DMS114 treated with DMSO at 0.1 percent for 48 hours (cell line): ENCODE measurements at regions not wholly inside any gene's neighbourhood (a gene's known extent, or its start where the extent isn't known, plus 50 kb on each side); places are given as distances from the start of the nearest gene placed in this dataset.

Experiments
- DNase-seq: peaks from one replicate; lab custom pipeline; 2025; ENCODE audit not compliant: unreplicated experiment; lab: John Stamatoyannopoulos, UW

DNA sequence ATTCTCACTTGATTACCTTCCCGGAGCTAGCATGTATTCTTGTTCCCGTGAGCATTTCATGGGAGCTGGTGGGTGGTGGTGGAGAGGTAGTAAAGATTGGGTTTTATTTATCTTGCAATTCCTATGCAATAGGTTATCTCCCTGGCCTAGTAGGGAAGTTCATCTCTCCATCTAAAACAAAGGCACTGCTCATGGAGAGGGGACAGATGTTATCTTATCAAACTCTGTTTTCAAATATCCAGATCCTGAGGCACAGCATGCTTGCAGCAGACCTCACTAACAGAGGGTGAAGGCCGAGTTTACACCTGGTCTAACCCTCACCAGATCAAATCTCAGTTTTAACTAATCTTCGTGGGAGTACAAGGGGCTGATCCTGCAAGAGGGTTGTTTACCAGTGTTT, 98.9 kb downstream of the CYRIA start:
- no peak for DNase-seq

DNA sequence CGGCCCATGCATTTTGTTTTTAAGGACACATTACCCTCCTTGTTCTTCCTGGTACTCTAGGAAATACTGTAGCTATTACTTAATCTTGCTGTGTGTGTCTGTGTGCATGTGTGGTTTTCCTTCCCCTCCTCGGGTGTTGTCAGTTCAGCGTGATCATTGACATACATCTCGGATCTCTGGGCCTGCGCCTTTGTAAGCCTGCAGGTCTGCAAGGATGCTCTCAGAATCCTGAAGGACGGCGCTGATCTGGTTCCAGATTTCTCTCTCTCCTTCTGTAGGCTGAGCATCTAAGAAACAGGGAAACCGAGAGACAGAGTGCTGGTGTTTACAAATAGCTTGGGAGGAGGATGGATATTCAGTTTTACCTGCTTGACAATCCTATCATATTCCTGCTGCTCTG, 100.2 kb downstream of the CYRIA start:
- DNase-seq, result no peak

DNA sequence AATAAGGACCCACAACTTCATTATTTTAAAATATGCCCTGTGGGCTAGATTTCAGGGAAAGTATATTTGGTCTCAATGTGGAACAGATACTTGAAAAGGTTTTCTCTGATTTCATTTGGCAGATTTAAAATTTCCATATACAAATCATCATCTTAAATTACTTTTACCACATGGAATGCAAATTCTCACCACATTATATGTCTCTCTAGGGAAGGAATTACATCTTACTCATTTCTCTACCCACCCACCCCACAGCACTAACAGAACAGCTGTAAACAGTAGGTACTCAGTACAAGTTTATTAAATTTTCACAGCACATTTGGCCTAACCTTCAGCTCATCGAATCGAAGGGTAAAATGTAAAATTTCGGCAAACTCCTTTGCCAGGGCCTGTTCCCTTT, 104.0 kb downstream of the CYRIA start:
- no peak for DNase-seq

DNA sequence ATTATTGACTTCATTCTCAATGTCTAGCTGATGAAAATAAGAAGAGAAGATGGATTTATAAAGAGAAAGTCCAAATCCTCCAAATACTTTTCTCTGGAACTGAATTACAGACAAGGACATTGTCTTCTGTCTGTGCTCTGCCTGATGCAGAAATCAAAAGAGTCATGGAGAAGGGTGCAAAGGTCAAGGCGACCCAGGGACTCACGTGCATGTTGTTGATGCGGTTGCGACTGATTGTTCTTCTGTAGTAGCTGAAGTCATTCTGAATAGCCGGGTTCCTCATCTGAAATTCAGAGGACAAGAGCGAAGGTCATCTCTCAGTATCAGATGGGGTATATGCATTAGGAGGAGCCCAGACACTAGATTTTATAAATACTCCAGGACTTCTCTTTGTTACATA, 104.4 kb downstream of the CYRIA start:
- no peak for DNase-seq

DNA sequence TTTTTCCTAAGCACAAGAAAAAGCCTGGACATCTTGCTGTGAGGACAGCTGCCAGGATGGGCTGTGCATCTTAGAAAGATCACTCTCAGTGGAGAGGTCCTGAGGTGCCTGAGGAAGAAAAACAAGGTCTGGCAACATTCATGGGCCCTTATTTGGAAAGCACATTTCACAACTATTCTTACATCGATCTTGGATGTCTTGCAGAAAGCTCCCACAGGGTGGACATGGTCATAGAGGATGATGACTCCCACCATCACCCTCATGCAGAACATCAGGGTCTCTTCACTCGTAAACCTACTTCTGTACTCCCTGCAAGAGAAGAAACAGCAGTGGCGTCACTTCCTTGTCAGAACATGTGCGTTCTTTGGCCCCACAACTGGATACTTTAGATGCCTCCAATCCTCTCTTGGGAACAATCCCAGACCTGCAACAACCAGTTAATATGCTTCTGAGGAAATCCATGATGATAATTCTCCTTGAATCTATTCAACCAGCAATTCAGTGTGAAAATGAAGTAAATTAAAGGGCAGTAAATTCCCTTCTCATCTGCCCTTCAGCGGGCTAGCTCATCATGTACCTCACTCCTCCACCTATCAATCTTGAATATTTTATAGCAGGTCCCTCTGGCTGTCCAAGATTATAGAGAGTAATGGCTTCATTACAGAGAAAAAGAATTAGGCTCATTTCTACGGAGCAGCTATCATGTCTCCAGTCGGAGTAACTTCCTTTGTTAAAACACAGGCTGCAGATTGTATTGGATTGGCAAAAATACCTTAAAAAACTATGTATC, 106.2 kb downstream of the CYRIA start:
- DNase-seq, result no peak

DNA sequence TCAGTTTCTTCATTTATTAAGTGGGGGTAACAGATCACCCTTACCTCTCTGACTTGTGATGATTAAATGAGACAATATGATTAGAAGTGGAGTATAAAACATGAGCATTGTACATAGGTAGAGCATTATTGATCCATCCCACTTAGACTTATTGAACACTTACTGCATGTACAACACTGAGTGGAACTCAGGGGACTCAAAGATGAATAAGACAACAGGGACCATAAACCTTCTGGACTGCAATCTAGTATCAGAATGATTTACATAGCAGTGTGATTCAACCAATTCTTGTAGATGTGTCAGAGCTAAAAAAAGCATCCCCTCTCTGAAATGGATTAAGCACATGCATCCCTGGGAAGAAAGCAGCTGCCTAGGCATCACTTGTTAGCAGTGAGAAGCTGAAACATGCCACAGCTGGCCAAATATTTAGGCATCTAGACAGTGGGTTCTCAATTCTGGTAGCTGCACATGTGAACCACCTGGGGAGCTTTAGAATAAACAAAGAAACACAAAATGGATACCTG, 111.5 kb downstream of the CYRIA start:
- DNase-seq, result no peak

DNA sequence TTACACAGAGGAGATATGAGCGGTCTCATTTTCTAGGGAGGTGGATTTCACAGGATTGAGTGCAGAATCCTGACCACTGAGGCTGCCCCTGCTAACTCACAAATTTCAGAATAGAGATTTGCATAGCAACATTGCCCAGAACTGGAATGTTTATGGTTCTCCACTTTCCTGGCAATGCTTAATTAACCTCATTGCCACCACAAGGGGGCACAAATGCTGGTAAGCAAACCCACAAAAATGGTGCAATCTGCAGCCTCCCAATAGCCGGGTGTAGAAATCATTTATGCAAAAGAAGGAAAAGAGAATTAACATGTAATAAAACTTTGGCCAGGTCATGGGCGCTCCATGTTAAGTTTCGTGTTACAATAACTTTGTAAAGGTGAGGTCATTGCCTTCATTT, 112.4 kb downstream of the CYRIA start:
- no peak for DNase-seq

DNA sequence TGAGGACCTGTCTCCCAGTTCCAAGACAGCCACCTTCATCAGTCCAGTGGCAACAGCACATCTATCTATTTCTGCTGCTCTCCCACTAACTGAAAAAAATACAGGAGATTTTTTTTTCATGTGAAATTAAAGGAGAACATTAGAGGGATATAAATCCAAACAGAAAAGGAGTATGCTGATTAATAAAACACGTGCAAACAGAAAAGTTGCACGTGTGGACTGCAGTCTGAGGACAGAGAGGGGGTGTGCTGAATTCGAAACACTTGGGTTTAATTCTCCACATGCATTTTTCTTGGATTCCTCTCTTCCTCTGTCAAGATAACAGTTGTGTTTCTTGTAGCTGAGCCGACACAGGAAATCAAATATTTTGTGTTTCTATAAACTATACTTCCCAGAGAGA, 113.4 kb downstream of the CYRIA start:
- no peak for DNase-seq

DNA sequence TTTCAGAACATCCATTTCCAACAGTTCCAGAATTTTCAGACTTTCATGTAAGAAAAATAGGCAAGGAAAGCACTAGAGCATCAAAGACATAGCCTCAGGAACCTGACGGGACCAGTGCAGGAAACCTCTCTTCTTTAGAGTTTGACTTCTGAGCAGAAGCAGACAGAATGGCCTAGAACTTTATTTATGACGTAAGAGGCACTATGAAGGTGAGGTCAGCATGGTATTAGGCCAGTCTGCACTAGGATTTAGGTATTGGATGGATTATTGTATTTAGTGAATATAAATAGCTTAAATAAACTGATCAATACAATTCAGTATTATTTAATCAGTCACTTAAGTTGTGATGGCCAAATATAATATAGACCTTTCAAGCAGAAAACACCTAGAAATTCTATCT, 117.6 kb downstream of the CYRIA start:
- no peak for DNase-seq

DNA sequence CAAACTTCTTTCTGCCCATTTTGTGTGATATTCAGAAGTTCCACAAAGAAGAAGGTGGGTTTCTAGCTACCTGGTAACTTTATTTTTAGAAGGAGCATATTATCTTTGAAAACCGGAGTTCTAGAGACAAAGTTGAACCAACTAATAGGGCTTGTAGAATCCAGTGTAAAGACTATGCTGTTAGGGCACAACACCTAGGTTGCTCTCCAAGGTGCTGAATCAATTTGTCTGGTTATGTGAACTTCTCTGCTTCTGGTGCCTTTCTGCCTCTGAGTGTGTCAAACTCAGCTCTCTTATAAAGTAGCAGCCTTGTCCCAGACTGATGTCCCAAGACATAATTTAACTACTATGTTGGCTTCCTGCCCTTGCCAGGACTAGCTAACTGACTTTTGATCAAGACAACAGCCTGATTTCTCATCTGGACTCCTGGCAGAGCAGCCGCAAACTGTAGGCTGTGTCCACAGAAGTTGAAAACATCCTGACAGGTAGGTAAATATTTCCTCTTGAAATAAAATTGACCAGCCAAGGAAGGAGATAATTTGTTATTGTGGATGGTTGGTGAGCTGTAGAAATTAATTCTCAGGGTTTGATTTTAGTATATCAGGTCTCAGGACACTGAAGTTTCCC, 119.4 kb downstream of the CYRIA start:
- DNase-seq, result no peak

DNA sequence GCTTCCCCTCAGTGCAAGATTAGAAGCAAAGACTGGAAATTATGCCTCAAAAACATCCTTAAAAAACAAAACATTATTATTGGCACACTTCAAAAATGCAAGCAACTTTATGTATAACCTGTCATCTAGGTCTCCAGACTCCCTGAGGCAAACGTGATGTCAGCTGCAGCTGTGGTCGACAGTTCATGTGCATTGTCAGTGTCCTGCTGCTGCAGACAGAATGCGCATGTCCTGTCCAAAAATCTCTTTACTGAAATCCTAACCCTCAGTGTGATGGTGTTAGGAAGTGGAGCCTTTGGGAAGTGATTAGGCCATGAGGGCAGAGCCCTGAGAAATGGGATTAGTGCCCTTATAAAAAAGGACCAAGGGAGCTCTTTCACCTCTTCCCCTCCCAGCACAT, 126.9 kb downstream of the CYRIA start:
- DNase-seq, result no peak

DNA sequence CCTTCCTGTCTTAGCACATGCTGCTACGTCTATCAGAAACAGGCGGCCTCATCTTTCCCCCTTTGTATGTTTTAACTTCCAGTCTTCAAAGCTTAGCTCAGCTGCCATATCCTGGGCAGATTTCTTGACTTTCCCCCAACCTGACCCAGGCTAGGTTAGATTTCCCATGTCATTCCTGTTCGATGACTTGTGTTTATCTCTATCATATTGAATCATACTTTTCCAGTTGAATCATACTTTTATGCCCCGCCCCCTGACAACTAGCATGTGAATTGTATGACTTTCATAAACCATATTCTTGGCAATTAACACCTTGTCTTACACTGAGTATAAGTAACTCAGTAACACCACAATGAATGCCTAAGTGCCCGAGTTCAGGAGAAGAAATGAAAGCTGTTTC, 128.3 kb downstream of the CYRIA start:
- DNase-seq, result no peak

DNA sequence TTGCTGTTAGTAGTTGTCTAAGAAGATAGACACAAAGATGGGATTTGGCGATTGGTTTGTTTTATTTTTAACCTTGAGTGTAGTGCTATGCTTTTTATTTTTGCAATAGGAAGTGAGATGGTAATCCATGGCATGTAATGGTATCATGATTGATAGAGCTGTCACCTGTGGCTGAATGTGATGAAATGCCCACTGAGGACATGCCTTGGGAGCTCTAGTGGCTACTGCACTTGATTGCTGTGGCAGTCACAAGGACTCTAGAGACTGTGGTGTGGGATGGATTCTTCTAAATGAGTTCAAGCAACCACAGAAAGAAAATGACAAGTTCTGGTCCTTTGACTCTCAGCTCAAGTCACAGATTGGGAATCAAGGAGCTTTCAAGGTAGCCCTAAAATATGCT, 139.4 kb downstream of the CYRIA start:
- DNase-seq, result no peak

DNA sequence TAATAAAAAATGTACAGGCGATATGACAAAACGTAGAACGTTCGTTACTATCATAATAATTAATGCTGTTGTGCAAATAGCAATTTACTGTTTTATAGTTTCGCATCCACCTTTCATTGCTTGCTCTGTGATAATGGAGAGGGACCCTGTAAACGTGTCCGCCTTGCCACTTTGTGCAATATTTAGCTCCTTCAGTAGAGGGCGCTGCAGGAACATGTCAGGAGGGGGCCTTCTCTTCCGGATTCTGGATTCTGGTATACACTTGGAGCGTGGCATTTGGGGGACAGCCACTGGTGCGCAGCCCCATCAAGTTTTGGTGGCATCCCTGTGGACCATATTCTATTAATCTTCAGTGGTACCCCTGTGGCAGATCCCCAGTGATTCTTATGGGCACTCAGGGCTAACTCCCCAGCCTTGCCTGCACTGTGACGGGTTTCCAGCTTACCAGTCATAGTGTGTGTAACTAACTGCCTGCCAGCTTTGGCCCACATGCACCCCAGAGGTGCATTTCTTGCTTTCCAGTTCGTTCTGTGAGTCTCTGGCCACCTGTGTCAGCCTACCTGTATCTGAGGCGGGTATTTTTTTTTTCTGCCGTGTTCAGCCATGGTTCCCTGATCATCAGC, 140.3 kb downstream of the CYRIA start:
- no peak for DNase-seq

DNA sequence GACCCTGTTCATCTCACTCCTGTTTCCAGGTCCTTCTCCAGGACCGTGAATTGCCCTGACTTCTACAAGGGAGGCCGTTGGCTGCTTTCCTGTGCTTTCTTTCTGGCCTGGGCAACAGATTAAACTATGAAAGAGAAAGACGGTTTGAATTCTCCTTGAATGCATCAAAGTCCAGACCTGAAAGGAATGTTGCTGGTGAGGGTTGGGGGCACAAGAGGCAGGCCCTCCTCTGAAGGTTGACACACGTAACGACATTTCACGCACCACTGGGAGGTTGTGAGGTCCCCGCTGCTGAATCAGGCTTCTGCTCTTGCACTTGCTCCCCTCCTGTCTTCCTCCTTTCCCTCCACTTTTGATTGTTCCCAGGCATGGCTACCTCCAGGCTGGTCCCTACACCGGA, 141.9 kb downstream of the CYRIA start:
- no peak for DNase-seq

DNA sequence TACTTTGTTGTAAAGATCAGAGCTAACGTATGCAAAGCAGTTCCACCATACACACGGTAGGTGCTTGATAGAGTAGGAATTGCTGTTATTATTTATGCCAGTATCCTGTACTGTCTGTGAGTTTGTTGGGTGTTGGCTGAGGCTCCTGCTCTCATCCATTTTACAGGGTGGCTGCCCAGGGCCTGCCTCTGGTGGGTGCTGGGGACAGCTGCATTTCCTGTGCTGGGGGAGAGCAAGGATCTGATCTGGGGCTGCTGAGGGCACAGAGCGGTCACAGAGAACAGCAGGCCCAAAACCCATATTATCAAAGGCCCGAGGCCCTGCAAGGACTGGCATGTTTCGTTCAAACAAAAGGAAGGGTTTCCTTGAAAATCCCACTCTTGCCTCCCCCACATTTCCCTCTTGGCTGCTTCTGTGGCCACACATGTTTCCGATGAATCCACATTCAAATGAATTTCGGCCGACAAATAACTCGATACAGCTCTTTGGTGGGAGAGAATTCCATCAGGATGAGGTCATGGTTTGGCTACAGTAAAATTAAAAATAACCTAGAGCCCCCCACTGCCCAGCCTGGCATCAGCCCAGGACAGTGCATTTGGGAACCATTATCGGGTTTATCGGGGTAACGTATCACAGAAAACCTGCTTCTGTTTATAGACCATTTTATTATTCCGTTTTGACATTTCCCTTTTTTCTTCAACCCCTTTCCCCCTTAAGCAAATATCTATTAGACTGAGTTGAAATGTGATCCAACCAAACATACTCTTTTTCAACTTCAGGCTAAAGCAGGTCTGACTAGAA, 143.4 kb downstream of the CYRIA start:
- DNase-seq, result no peak

DNA sequence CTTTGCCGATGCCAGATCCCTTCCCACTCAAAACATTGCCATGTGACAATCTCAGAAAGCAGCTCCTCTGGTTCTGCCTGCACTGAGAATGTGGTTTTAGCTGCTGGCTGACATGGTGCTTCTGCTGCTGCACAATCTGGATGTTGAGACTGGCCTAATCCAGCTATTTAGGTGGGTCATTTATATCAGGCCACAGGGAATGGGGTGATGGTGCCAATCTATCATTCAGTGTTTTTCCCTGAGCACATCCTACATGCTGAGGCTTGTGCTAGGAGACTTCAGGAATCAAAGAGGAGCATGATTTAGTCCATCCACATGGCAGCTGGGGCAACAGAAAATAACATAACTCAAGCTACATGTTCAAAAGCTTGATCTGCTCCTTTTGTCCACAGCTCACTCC, 144.7 kb downstream of the CYRIA start:
- no peak for DNase-seq

DNA sequence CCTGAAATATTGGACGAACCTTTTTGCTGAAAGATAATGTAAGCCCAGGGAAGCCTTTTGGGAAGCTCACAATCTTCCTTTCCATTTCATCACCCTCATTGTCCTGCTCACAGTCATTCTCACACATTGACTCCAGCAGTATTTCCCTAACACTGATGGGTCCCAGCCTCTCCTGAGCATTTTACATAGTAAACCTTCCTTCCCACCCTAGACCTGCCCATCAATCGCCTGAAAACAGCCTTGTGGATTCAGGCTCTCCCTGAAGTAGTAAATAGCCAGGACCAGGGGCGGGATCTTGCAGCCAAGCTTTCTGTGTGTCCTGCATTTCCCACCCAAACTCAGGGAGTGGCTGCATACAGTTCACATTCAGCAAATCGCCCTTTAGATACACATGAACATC, 149.9 kb downstream of the CYRIA start:
- DNase-seq, result no peak

DNA sequence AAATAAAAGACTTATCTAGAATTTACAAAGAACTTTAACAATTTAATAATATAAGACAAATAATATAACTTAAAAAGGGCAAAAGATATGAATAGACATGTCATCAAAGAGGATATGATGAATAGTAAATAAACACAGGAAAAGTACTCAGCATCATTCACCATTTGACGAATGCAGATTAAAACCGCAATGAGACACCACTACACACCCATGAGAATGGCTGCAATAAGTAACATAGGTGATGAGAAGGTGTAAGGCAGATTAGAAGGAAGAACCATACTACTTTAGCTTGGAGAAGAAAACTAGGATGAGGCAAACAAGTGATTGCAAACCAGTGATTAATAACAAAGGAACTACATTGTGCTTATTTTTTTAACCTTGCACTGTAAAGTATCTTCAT, 152.0 kb downstream of the CYRIA start:
- DNase-seq, result no peak

DNA sequence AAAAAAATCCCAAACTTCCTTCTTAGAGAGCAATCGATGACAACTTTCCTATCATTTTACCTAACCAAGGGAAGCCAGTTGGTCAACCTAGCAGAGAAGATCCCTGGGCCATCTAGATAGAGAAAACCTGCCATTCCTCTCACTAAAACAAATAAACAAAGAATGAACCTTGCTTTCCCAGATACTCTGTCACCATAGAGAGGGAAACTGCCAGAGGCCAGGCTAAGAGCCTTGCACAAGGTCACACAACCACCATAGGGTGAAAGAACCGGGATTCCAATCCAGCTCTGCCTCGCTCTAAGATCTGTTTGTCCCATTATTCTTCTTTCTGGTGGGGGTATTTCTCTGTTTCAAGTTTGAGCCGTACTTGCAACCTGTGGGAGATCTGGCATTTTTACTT, 154.6 kb downstream of the CYRIA start:
- no peak for DNase-seq

DNA sequence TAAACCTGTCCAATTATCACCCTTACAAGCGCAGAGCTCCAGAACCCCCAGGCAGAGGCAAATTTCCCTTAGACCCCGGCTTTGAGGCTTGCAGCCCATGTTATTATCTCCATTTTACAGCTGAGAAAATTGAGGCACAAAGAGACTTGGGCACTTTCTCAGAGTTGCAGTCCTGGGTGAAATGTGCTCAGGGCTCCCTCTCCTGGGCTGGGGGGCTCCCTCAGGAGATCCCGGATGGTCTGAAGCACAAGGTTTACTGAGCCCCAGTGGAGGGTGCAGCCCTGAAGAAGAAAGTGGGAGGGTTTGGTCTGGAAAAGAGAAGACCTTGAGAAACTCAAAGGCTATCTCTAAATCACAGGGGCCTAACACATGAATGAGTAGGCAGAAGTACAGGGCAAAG, 156.6 kb downstream of the CYRIA start:
- no peak for DNase-seq

DNA sequence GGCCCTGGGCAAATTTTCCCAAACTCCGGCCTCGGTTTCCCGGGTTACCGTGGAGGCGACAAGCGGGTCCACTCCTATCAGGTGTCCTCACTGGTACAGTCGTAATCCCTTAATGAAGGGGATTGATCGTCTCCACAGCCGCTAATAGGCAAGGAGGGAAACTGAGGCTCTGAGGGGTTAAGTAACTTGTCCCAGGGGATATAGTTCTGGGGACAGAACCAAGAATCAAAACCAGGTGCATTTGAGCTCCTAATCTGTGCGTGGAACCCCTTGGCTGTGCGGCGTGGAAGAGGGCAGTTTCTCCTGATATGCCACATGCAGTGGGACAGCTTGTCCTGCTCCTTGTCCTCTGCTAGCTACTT, 157.2 kb downstream of the CYRIA start:
- DNase-seq, result no peak
